ENCODE measurements at regions not wholly inside any gene's neighbourhood (a gene's known extent, or its start where the extent isn't known, plus 50 kb on each side); places are given as distances from the start of the nearest gene placed in this dataset.

- no peak for TF ChIP-seq ATF3 (IDR thresholded peaks at IDR 0.05; ENCODE audit: insufficient read depth, low read depth, low read length)
Measured at GRCh38 chr1:173114346-173114745, 63.6 kb upstream of the TNFSF18 start (continued).

Data from H1 (cell line).